Right lobe of liver (tissue), 4 donors: ENCODE measurements at regions not wholly inside any gene's neighbourhood (a gene's known extent, or its start where the extent isn't known, plus 50 kb on each side); places are given as distances from the start of the nearest gene placed in this dataset.

ENCODE experiments used
- CTCF ChIP-seq, 4 donors: fragments of 200-600 bp in 3 of 4; fragments of 450-650 bp in 1 of 4; IDR thresholded peaks; one replicate each; pipeline versions ENCODE4 v1.5.1 to v1.8.0; 2016 to 2022; ENCODE audit warnings: antibody characterized with exemption in 4 of 4, mild to moderate bottlenecking in 2 of 4
- POLR2A ChIP-seq: fragments of 450-650 bp; IDR thresholded peaks from one replicate; pipeline ENCODE4 v1.6.1; 2017; ENCODE audit warnings: antibody characterized with exemption, mild to moderate bottlenecking
- donor health status: DM: no; HTN: no; CAD: no.
- donor health status: DM: no; HTN: no; CAD: no.
- donor health status: DM: no; HTN: yes; CAD: no.

- TF ChIP-seq CTCF (IDR thresholded peaks at IDR 0.05) (no peak), POLR2A (no peak)
These were observed 62.4 kb upstream of the SDK1 start for GRCh38 chr7:3238525-3239210.
